Body of pancreas (tissue), 4 donors: ENCODE measurements at regions not wholly inside any gene's neighbourhood (a gene's known extent, or its start where the extent isn't known, plus 50 kb on each side); places are given as distances from the start of the nearest gene placed in this dataset.
A peak's percentile ranks its signal among the peaks of the same experiment; 100 is the strongest.
"Not testable (repeated sequence)": the region's sequence is repeated elsewhere in the genome, so short reads cannot be mapped to it uniquely, and the experiment has no call there.

Experiments used
- ATAC-seq: fragments of 150-250 bp; one replicate; pipeline ENCODE4 v1.9.1; 2016
- DNase-seq, 4 donors: peaks; one replicate each; pipeline ENCODE4 v3.0.0-alpha.2; 2019
- H3K27ac ChIP-seq, 4 donors: fragments of 200-600 bp; sonication (generic); 1 replicate in 3 of 4; 2 replicates in 1 of 4; pipeline versions ENCODE4 v1.5.1 to v1.6.1; 2016 to 2019; ENCODE audit warnings: mild to moderate bottlenecking in 1 of 4, mixed read lengths in 1 of 4, moderate library complexity in 1 of 4
- H3K27me3 ChIP-seq, 2 donors: fragments of 200-600 bp; sonication (generic); one replicate each; pipeline ENCODE4 v1.6.0; 2016; ENCODE audit warnings: mild to moderate bottlenecking in 1 of 2
- H3K36me3 ChIP-seq, 2 donors: fragments of 200-600 bp; sonication (generic); replicated peaks in 1 of 2; 2 replicates each; pipeline ENCODE4 v1.5.1; 2016; ENCODE audit warnings: low read depth in 2 of 2; ENCODE audit not compliant: insufficient read depth in 1 of 2
- H3K4me1 ChIP-seq: fragments of 200-600 bp; sonication (generic); one replicate; pipeline ENCODE4 v1.6.0; 2016
- H3K4me3 ChIP-seq, 2 donors: fragments of 200-600 bp; sonication (generic); 1 replicate in 1 of 2; 2 replicates in 1 of 2; pipeline ENCODE4 v1.5.1; 2016 to 2019
- H3K9me3 ChIP-seq, 3 donors: fragments of 200-600 bp; sonication (generic); 1 replicate in 2 of 3; 2 replicates in 1 of 3; pipeline ENCODE4 v1.5.1; 2016
- CTCF ChIP-seq, 7 experiments: fragments of 450-650 bp in 4 of 7; fragments of 200-600 bp in 3 of 7; sonication (generic) in 3 of 7; IDR thresholded peaks; one replicate each; pipeline ENCODE4 v1.5.1; 2016 to 2019; ENCODE audit warnings: antibody characterized with exemption in 7 of 7
- POLR2A ChIP-seq, 3 donors: fragments of 450-650 bp; IDR thresholded peaks; one replicate each; pipeline ENCODE4 v1.6.1; 2016; ENCODE audit warnings: antibody characterized with exemption in 3 of 3, mild to moderate bottlenecking in 2 of 3
- WGBS, 2 donors: methylation state at CpG; one replicate each; pipeline ENCODE4 v1.1.5; 2017; 5-methylcytosine and 5-hydroxymethylcytosine counted together
- intact Hi-C: fragments of 100-400 bp; cut with DNase I; formaldehyde crosslinking; loops from one replicate; pipeline ENCODE4 v1.15.1; 2023

- 95 to 99% methylated on average over 5 of the region's 5 CpGs for WGBS, 2 donors
- H3K4me3 ChIP-seq = no peak overlapping the region
- H3K27ac ChIP-seq = no peak overlapping the region
- intact Hi-C loops = no loop called here
- ATAC-seq (no peak), DNase-seq (no peak)
- peaks cover 23% of the 10 kb centered on the region for H3K4me1 ChIP-seq
- no peaks in the 10 kb centered on the region for H3K9me3 ChIP-seq
- no peak for TF ChIP-seq CTCF (IDR thresholded peaks at IDR 0.05)
- no peak for TF ChIP-seq POLR2A (IDR thresholded peaks at IDR 0.05)
- no peaks in the 10 kb centered on the region for H3K36me3 ChIP-seq
- no peaks in the 10 kb centered on the region for H3K27me3 ChIP-seq
Observed at GRCh38 chr1:219072329-219072728, 101.3 kb upstream of the LYPLAL1 start.

- DNase-seq (no peak), ATAC-seq (peak; percentile 71)
- WGBS, 2 donors = 45 to 70% methylated on average over 5 of the region's 5 CpGs
- intact Hi-C loops = no loop called here
- no peak overlapping the region for H3K27ac ChIP-seq
- H3K9me3 ChIP-seq = no peaks in the 10 kb centered on the region
- no peaks in the 10 kb centered on the region for H3K36me3 ChIP-seq
- H3K4me1 ChIP-seq = peaks cover 23% of the 10 kb centered on the region
- H3K4me3 ChIP-seq = no peak overlapping the region
- H3K27me3 ChIP-seq = no peaks in the 10 kb centered on the region
- no peak for TF ChIP-seq CTCF (IDR thresholded peaks at IDR 0.05)
- TF ChIP-seq POLR2A (IDR thresholded peaks at IDR 0.05) = no peak
Observed at GRCh38 chr1:219074084-219074728, 99.5 kb upstream of the LYPLAL1 start.

GRCh38 chr1:219075121-219075879 lies 98.4 kb upstream of the LYPLAL1 start:
- Histone ChIP-seq H3K4me1 (peaks cover 23% of the 10 kb centered on the region), H3K4me3 (no peak overlapping the region), H3K27me3 (no peaks in the 10 kb centered on the region), H3K27ac (no peak overlapping the region), H3K9me3 (no peaks in the 10 kb centered on the region), H3K36me3 (no peaks in the 10 kb centered on the region)
- ATAC-seq (no peak), DNase-seq (no peak)
- no peak for TF ChIP-seq CTCF (IDR thresholded peaks at IDR 0.05)
- no peak for TF ChIP-seq POLR2A (IDR thresholded peaks at IDR 0.05)
- WGBS, 2 donors = 78 to 82% methylated on average over 2 of the region's 2 CpGs
- intact Hi-C loops = no loop called here

- intact Hi-C loops = no loop called here
- no peak overlapping the region for H3K4me3 ChIP-seq
- no peak for ATAC-seq
- TF ChIP-seq POLR2A (IDR thresholded peaks at IDR 0.05) (no peak), CTCF (IDR thresholded peaks at IDR 0.05) (no peak)
- DNase-seq = no peak
- no peaks in the 10 kb centered on the region for H3K27me3 ChIP-seq
- no peaks in the 10 kb centered on the region for H3K9me3 ChIP-seq
- H3K36me3 ChIP-seq = no peaks in the 10 kb centered on the region
- H3K27ac ChIP-seq = no peak overlapping the region
- WGBS, 2 donors = 81 to 85% methylated on average over 1 of the region's 1 CpG
- H3K4me1 ChIP-seq = peaks cover 23% of the 10 kb centered on the region
Observed at GRCh38 chr1:219076326-219076937, 97.2 kb upstream of the LYPLAL1 start.

GRCh38 chr1:219077767-219078166 lies 95.9 kb upstream of the LYPLAL1 start:
- H3K9me3 ChIP-seq, H3K27ac ChIP-seq, intact Hi-C loops, H3K36me3 ChIP-seq, ATAC-seq, H3K4me3 ChIP-seq, DNase-seq, H3K27me3 ChIP-seq: not testable (repeated sequence)
- WGBS, 2 donors = 82 to 96% methylated on average over 3 of the region's 3 CpGs
- peaks cover 23% of the 10 kb centered on the region for H3K4me1 ChIP-seq
